ENCODE measurements at regions not wholly inside any gene's neighbourhood (a gene's known extent, or its start where the extent isn't known, plus 50 kb on each side); places are given as distances from the start of the nearest gene placed in this dataset.

DNA sequence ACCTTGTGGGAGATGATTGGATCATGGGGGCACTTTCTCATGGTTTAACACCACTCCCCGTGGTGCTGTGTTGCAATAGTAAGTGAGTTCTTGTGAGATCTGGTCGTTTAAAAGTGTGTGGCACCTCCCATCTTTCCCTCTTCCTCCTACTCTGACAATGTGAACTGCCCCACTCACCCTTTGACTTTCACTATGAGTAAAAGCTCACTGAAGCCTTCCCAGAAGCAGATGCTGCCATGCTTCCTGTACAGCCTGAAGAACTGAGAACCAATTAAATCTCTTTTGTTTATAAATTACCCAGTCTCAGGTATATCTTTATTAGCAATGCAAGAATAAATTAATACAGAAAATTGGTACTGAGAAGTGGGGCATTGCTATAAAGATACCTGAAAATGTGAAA, 509.6 kb upstream of the CT83 start:
- no peak overlapping the region for H3K4me3 ChIP-seq (ENCODE audit: low read depth, low read length)
- TF ChIP-seq, protein P1, sequence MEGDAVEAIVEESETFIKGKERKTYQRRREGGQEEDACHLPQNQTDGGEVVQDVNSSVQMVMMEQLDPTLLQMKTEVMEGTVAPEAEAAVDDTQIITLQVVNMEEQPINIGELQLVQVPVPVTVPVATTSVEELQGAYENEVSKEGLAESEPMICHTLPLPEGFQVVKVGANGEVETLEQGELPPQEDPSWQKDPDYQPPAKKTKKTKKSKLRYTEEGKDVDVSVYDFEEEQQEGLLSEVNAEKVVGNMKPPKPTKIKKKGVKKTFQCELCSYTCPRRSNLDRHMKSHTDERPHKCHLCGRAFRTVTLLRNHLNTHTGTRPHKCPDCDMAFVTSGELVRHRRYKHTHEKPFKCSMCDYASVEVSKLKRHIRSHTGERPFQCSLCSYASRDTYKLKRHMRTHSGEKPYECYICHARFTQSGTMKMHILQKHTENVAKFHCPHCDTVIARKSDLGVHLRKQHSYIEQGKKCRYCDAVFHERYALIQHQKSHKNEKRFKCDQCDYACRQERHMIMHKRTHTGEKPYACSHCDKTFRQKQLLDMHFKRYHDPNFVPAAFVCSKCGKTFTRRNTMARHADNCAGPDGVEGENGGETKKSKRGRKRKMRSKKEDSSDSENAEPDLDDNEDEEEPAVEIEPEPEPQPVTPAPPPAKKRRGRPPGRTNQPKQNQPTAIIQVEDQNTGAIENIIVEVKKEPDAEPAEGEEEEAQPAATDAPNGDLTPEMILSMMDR (IDR thresholded peaks at IDR 0.05; ENCODE audit: insufficient read depth, low read length, poor library complexity, severe bottlenecking): no peak
- H3K27me3 ChIP-seq (ENCODE audit: control insufficient read depth, insufficient read depth, low read length): no peaks in the 10 kb centered on the region
- no peak for DNase-seq (ENCODE audit: low read depth)
- no peaks in the 10 kb centered on the region for H3K36me3 ChIP-seq (ENCODE audit: control insufficient read depth, insufficient read depth, low read length)

DNA sequence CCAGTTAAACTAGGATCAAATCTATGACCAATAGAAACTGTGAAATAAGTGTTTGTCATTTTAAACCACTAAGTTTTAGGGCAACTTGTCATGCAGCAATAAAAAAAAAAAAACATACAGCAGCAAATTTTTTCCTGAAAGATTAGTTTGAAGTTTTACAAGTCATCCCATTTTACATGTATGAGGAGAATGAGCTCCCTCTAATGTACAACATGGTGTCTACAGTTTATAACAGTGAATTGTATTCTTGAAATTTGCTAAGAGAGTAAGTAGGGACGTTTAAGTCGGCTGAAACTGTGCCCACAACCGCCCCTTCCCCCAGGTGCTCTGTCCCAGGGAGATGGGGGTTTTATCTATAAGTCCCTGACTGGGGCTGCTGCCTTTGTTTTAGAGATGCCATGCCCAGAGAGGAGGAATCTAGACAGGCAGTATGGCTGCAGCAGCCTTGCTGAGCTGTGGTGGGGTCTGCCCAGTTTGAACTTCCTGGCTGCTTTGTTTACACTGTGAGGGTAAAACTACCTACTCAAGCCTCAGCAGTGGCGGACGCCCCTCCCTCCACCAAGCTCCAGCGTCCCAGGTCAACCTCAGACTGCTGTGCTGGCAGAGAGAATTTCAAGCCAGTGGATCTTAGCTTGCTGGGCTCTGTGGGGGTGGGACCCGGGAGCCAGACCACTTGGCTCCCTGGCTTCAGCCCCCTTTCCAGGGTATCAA, 499.3 kb upstream of the CT83 start:
- no peak overlapping the region for H3K4me3 ChIP-seq (ENCODE audit: low read depth, low read length)
- TF ChIP-seq, protein P1 (IDR thresholded peaks at IDR 0.05; ENCODE audit: insufficient read depth, low read length, poor library complexity, severe bottlenecking): no peak
- DNase-seq (ENCODE audit: low read depth): no peak
- H3K36me3 ChIP-seq (ENCODE audit: control insufficient read depth, insufficient read depth, low read length): no peaks in the 10 kb centered on the region
- H3K27me3 ChIP-seq (ENCODE audit: control insufficient read depth, insufficient read depth, low read length): no peaks in the 10 kb centered on the region

DNA sequence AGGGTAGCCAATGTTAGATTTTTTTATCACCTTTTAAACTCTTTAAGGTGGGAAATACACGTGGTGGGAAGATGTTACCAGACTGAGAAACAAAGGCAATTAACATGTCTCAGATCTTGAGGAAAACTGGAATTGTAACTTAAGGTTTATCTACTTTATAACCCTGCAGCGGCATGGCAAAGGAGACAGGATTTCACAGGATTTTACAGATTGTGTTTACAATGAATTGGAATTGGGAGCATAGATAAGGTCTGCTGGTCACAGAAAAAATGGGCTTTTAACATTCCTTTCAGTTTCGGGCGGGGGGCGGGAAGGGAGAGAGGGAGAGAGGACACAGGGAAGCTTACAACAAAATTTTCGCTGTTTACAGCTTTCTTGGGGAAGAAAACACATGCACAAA, 467.5 kb upstream of the CT83 start:
- no peak overlapping the region for H3K4me3 ChIP-seq (ENCODE audit: low read depth, low read length)
- H3K27me3 ChIP-seq (ENCODE audit: control insufficient read depth, insufficient read depth, low read length): no peaks in the 10 kb centered on the region
- DNase-seq (ENCODE audit: low read depth): no peak
- TF ChIP-seq, protein P1 (IDR thresholded peaks at IDR 0.05; ENCODE audit: insufficient read depth, low read length, poor library complexity, severe bottlenecking): no peak
- H3K36me3 ChIP-seq (ENCODE audit: control insufficient read depth, insufficient read depth, low read length): no peaks in the 10 kb centered on the region

DNA sequence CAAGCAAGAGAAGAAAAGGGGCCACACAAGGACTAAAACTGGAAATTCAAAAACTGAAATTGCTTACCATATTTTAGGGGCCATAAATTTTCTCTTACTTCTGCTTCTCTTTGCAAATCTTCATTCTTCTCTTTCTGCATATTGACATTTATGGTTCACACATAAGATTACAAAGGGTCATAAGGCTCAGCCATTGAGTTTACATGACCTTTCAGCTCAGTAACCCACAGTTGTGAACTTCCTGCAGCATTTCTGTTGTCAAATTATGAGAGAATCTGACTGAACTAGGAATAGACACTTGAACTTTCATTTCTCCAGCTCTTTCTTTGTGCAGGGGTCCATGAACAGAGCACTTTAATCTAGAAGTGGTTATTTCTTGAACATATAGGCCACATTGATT, 434.8 kb upstream of the CT83 start:
- no peak for DNase-seq (ENCODE audit: low read depth)
- no peaks in the 10 kb centered on the region for H3K36me3 ChIP-seq (ENCODE audit: control insufficient read depth, insufficient read depth, low read length)
- no peaks in the 10 kb centered on the region for H3K27me3 ChIP-seq (ENCODE audit: control insufficient read depth, insufficient read depth, low read length)
- no peak overlapping the region for H3K4me3 ChIP-seq (ENCODE audit: low read depth, low read length)
- TF ChIP-seq, protein P1 (IDR thresholded peaks at IDR 0.05; ENCODE audit: insufficient read depth, low read length, poor library complexity, severe bottlenecking): no peak

DNA sequence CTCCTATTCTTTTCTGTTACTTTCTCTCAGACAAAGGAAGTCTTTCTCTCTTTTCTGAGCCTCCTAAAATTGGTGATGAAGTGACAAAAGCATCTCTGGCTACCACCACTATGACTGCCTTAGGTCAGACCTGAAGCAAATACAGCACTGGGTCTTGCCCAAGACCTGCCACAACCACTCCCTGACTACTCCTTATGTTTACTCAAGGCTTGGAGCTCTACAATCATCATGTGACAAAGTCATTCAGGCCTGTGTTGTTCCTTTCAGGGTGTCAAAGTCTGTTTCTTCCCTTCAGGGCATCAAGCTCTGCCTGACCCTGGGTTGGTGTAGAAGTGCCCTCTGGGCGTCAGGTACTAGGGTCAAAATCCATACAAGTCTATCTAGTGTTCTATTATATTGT, 419.2 kb upstream of the CT83 start:
- TF ChIP-seq, protein P1 (IDR thresholded peaks at IDR 0.05; ENCODE audit: insufficient read depth, low read length, poor library complexity, severe bottlenecking): no peak
- H3K4me3 ChIP-seq (ENCODE audit: low read depth, low read length): no peak overlapping the region
- no peak for DNase-seq (ENCODE audit: low read depth)

DNA sequence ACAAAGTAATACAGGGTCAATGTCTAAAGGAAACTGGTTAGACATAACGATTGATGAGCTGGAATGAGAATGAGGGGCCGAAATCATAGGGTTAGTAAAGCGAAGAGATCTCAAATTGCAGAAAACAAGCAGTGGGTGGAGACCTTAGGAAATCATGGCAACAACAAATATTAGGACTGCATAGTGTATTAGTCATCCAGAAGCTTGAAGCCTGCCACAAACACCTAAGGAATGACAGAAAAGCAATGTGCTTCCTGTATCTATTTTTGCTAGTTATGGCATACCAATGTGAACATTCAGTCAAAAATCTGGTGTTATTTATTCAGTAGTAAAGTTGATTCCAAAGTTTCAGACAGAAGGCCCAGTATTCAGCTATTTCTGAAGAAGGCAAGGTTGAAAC, 410.9 kb upstream of the CT83 start:
- DNase-seq (ENCODE audit: low read depth): peak; percentile 21
- TF ChIP-seq, protein P1 (IDR thresholded peaks at IDR 0.05; ENCODE audit: insufficient read depth, low read length, poor library complexity, severe bottlenecking): no peak
- Histone ChIP-seq H3K4me3 (ENCODE audit: low read depth, low read length) (no peak overlapping the region), H3K27me3 (ENCODE audit: control insufficient read depth, insufficient read depth, low read length) (no peaks in the 10 kb centered on the region), H3K36me3 (ENCODE audit: control insufficient read depth, insufficient read depth, low read length) (no peaks in the 10 kb centered on the region)

More for the DNA sequence above, 419.2 kb upstream of the CT83 start:
- Histone ChIP-seq H3K27me3 (ENCODE audit: control insufficient read depth, insufficient read depth, low read length) (no peaks in the 10 kb centered on the region), H3K36me3 (ENCODE audit: control insufficient read depth, insufficient read depth, low read length) (no peaks in the 10 kb centered on the region)
